K562 (cell line): ENCODE measurements at regions not wholly inside any gene's neighbourhood (a gene's known extent, or its start where the extent isn't known, plus 50 kb on each side); places are given as distances from the start of the nearest gene placed in this dataset.

ENCODE experiments used
- CHCHD3 ChIP-seq: fragments of 250-450 bp; sonication (Bioruptor Pico); IDR thresholded peaks from 2 replicates; pipeline ENCODE4 v2.1.2; 2022; ENCODE audit warnings: mild to moderate bottlenecking
- E2F8 ChIP-seq: fragments of 450-650 bp; IDR thresholded peaks from 2 replicates; pipeline ENCODE4 v1.7.1; 2018; ENCODE audit warnings: mild to moderate bottlenecking, low read depth; ENCODE audit not compliant: partially characterized antibody
- ZFX ChIP-seq: sonication (generic); formaldehyde crosslinking; IDR thresholded peaks from 2 replicates; pipeline ENCODE4 v1.8.0; 2022; ENCODE audit warnings: mild to moderate bottlenecking, missing genetic modification reagents, moderate library complexity

GRCh38 chr5:36373527-36374086 lies 71.9 kb upstream of the RANBP3L start:
- no peak for TF ChIP-seq E2F8
- TF ChIP-seq ZFX: no peak
- TF ChIP-seq CHCHD3 (CRISPR knock-in tag): no peak
